GM21526 (cell line): ENCODE measurements at regions not wholly inside any gene's neighbourhood (a gene's known extent, or its start where the extent isn't known, plus 50 kb on each side); places are given as distances from the start of the nearest gene placed in this dataset.

ENCODE experiments used
- ATAC-seq: cut with Tn5 transposase; IDR thresholded peaks from one replicate; pipeline ENCODE4 v1.9.1; 2021; ENCODE audit warnings: moderate library complexity; ENCODE audit not compliant: unreplicated experiment, low FRiP score

DNA sequence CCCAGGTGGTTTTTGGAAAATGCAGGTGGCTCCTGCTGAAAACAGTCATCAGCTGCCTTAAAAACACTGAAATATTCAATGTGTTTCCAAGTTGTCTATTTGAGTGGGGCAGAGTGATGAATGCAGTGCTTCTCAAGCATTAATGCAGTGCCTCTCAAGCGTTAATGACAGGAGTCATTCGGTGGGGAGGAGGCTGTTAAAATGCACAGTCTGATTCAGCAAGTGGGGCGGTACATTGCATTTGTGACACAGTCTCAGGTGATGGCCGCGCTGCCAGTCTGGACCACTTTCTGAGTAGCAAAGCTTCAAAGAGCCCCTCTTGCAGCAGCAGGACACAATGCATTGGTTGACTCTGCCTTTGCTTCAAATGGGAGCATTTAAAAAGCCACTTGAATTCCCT is 231.4 kb upstream of the RGPD4 start:
- no peak for ATAC-seq

DNA sequence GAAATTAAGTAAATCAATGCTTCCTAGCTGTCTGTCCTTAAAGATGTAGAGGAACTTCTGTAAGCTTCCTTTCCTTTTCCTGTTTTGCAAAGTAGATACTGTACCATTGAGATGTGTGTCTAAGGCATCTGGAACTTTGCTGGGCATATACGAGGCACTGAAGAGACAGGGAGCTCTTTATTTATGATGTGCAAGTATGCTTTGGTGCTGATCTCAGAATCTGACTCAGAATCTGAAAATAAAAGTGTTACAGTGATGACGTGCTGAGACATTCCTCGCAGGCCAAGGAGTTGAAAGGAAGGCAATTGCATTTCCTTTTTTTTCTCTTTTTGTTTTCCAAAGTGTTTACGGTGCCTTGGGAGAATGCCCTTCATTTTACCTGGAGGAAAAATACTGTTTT is 230.9 kb upstream of the RGPD4 start:
- no peak for ATAC-seq

DNA sequence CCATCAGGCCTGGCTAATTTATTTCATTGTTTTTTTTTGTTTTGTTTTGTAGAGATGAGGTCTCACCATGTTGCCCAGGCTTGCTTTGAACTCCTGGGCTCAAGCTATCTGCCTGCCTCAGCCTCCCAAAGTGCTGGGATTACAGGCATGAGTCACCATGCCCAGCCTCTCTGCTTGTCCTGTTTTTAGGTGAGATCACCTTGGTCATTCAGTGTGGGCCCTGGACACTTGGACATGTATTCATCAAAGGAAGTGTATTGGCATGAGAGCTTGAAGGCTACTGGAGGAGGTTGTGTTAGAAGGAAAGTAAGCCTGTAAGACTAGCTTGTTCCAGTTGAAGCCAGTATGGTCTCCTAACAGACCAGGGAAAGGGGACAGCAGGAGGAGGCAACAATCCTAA is 229.2 kb upstream of the RGPD4 start:
- ATAC-seq = no peak

DNA sequence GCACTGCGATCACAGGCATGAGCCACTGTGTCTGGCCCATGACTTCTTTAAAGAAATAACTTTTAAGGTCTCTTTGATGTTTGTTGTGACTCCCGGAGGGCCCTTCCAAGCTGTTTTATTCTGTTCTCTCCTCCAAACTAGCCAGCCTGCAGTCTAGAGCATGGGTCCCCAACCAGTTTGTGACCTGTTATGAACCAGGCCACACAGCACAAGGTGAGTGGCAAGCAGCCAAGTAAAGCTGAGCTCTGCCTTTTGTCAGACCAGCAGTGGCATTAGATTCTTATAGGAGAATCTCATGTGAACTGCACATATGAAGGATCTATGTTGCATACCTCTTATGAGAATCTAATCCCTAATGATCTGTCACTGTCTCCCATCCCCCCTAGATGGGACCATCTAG is 223.9 kb upstream of the RGPD4 start:
- ATAC-seq = no peak

DNA sequence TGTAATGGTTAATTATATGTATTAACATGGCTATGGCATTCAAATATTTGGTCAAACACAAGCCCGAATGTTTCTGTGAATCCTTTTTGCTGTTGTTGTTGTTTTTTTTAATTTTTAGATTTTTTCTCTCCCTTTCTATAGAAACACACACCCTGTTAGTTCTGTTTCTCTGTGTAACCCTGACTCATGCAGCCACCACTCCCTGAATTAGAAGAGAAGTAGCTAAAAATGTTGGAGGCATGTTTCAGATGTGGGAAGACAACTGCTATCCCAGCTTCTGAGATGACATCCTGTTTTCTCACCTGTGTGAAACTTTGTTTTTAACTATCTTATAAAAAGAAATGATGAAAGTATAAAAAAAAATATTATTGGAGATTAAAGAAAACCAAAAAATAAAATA is 219.6 kb upstream of the RGPD4 start:
- no peak for ATAC-seq

DNA sequence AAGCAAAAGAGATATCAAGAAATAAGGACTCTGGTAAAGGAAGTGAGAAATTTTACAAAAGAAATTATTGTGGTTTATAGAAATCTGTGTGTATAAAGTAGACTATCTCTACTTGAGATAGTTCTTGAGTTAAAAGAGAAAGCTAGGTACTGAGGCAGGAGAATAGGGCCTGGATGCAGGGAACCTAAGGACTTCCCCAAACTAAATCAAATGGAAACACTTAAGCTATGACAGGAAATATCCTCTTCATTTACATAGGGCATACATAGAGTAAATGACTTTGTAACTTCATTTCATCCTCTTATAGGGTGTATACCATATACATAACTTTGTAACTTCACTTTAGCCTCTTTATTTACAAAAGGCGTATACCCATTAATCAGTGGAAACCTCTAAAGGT is 219.2 kb upstream of the RGPD4 start:
- no peak for ATAC-seq

DNA sequence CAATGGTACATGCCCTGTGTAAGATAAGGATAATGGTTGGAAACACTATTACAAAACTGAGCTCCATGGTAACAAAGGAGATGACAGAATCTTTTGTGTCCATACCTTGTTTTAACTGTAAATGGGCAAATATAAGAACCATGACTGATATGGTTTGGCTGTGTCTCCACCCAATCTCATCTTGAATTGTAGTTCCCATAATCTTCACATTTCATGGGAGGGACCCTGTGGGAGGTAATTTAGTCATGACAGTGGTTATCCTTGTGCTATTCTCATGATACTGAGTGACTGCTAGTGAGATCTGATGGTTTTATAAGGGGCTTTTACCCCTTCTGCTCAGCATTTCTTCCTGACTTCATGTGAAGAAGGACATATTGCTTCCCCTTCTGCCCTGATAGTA is 211.7 kb upstream of the RGPD4 start:
- ATAC-seq = no peak

DNA sequence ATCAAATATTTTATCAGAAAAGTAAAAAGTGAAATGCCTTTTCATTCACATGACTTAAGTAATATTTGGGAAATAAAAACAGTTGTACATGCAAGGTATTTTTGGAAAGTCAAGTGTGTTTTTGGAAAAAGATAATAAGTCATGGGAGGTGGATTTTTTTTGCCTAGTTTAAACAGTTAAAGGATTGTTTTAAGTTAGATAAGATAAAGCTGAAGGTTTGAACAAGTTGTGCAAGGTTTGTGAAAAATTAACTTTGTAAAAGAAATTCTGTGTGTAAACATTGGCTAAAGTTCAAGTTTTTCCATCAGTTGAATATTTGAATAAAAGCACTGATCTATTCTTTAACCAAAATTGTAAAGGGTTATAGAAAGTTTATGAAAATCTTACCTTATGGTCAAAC is 207.9 kb upstream of the RGPD4 start:
- no peak for ATAC-seq

DNA sequence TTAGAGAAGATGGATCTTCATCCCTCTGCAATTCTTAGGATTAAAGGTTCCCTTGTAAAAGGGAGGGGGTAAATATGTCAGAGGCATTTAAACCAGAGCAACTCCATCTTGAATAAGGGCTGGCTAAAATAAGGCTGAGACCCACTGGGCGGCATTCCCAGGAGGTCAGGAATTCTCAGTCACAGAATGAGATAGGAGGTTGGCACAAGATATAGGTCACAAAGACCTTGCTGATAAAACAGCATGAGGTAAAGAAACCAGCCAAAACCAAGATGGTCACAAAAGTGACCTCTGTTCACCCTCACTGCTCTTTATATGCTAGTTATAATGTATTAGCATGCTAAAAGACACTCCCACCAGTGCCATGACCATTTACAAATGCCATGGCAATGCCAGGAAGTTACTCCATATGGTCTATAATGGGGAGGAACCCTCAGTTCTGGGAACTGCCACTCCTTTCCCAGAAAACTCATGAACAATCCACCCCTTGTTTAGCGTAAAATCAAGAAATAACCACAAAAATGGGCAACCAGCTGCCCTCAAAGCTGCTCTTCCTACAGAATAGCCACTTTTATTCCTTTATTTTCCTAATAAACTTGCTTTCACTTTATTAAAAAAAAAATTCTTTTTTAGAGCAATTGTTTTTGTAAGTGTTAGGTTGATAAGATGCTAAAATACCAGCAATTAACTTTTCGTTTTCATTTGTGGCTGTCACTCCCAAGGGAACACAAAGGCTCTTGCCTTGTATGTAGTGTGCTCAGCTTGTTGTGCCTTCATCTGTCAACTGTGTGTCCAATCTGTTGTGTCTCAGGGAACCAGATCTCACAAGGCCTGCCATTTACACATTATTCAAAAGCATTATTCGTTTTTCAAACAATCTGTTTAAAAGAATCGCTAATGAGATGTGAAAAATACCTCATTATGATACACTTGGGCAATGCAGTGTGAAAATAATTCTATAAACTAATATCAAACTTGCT is 205.2 kb upstream of the RGPD4 start:
- ATAC-seq = no peak

DNA sequence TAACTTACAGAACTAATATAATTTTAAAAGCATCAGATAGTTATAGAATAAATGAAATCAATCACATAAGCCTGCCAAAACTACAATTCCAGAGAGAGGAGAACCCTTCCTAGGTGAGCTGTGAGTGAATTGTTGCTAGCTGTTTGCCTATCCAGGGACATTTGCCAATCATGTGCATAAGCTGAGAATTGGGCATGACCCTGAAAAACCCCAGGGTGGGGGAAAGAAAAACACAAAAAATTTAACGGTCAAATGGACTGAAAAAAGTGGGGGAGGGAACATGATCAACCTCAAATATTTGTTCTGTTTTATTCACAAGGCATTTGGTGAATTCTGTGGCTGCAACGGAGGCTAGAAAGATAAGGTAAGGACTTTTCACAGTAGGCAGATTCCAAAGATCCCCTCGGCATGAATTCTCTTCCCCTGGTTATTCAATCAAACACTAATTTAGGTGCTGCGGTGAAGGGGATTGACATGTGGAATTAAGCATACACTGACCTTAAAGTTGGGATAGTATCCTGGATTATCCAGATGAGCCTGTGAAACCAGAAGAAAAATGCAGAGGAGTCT is 203.9 kb upstream of the RGPD4 start:
- ATAC-seq = no peak

DNA sequence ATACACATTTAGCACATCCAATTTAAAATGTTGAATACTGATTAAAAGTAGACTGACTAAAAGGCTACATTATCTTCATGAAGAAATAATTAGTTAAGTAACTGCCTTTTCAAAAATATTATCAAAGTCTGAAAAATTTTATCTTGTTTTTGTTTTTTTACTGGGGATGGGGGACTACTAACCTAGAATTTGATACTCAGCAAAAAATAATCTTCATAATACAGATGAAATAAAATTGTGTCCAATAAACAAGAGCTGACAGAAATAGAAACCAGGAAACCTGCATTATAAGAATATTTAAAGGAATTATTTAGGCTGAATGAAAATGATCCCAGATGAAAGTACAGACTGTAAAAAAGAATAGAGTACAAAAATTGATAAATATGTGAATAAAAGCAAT is 200.7 kb upstream of the RGPD4 start:
- ATAC-seq = no peak

DNA sequence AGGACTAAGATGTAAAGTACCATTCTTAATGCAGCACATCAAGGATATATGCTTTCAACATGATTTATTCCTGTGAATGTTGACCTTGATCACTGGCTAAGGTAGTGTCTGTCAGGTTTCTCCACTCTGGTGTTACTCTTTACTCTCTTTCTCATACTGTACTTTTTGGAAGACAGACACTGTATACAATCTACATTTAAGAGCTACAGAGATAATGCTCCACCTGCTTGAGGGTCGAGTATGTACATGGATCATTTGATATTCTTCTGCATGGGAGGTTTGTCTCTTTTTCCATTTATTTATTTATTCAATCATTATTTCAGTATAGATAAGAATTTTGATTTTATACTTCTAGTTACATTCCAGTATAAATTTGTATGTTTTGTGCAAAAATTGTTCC is 199.5 kb upstream of the RGPD4 start:
- no peak for ATAC-seq

DNA sequence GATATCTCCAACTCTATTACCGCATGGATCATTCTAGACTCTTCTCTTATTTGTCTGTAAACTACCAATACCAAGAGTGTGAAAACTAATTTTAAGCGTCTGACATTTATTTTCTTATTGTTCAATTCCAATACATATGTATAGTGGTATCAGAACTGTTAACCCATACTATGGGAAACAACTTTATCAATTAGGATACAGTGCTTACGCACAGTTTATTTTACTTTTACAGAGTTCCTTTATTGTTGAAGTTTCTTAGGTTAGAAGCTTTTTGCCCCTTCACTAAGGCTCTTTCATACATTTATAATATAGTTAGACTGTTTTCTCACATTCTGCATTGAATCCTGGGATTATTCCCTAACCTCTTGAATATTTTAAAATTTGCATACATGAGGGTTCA is 198.8 kb upstream of the RGPD4 start:
- no peak for ATAC-seq

DNA sequence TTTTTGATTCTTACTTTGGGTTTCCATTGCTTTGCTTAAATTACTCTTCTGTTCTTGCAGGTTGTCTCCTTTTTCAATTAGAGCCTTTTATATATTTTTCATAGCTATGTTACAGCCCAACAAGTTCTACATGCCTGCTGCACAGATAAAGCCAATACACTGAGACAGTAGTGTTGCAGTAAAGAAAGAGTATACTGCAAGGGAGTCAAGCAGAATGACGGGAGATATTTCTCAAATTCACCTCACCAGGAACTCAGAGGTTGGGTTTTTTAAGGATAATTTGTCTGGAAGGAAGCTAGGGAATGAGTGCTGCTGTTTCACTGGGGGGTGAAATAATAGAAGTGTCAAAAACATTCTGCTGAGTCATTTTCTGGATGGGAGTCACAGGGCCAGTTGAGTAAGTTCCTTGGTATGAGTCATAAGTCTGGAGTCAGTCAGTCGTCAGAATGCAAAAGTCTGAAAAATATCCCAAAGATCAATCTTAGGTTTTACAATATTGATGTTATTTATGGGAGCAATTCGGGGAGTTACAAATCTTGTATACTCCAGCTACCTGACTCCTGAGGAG is 193.0 kb upstream of the RGPD4 start:
- no peak for ATAC-seq

DNA sequence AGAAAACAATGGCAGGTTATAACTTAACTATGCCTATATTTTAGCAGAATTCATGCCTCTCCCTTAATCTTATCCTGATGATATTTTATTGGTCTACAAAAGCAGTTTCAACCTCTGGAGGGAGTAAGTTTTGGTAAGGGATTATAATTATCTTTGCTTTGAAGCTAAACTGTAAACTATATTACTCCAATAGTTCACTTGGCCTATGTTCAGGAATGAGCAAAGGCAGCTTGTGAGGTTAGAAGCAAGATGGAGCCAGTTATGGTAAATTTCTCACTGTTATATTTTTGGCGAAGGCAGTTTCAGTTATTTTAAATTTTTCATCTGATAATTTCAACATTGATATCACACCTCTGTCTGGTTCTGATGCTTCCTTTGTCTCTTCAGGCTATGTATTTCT is 192.5 kb upstream of the RGPD4 start:
- ATAC-seq = no peak

DNA sequence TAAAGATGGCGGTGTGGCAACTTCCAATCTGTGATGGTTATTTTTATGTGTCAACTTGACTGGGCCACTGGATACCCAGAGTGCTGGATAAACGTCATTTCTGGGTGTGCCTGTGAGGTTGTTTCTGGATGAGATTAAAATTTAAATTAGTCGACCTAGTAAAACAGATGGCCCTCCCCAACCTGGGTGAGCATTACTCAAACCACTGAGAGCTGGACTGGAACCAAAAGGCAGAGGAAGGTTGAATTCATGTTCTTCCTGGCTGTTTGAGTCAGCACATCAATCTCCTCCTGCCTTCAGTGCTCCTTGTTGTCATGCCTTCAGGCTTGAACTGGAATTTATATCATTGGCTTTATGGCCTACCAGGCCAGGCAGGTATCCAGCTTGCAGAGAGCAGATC is 190.8 kb upstream of the RGPD4 start:
- ATAC-seq = no peak

DNA sequence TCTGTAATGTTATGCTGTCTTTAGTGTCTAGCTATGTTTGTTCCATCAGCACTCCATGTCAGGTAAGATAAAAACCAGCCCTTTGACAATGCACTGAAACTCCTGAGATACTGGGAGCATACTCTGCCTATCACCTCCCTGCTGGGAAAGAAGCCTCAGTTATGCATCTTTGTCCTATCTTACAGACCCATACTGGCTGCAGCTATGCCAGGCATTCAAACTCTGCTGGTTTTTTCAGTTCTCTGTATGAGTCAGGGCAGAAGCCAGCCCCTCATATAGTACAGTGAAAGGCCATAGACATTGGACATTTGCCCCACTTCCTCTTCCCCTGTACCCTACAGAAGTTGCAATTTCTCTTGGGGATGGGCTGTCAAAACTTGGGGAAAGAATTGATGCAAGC is 181.1 kb upstream of the RGPD4 start:
- ATAC-seq = no peak

DNA sequence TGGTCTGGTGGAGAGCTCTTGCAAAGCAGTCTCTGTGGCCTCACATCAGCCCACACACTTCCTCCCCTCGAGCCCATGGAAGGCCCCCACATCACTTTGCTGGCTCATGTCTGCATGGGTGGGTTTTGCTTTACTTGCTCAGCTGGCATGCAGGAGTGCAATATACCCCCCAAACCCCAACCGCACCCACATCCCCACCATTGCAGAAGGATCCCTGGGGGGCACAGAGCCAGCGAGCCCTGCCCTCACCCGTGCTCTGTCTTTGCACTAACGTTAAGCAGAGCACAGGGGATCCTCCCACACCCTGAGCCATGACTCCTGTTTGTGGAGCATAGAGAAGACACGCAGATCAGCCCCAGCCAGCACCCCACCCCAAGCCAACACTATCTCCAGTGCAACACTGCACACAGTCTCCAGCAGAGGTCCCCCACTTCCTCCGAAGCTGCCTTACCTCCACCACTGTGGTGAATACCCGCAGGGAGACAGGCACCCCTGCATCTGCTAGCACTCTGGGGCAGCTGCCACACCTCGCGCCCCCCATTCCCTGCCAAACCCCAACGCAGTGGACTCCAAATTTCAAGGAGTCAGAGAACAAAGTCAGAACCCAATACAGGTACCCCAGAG is 177.8 kb upstream of the RGPD4 start:
- ATAC-seq = no peak

DNA sequence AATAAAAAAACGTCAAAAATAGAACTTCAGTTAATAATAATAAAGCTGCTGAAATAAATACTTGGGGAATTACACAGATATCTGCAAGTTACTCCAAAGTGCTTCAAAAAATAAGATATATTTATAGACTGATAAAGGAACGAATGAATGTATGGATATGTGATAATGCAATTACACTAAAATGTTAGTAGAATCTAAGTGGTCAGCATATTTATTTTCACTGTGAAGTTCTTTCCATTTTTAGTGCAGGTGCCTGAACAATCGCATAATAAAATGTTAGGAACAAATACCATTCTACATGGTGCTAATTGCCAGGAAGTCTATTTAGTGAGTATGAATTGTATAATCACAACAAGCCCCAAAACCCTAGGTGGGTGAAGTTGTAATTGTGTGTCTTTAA is 169.6 kb upstream of the RGPD4 start:
- ATAC-seq = no peak

DNA sequence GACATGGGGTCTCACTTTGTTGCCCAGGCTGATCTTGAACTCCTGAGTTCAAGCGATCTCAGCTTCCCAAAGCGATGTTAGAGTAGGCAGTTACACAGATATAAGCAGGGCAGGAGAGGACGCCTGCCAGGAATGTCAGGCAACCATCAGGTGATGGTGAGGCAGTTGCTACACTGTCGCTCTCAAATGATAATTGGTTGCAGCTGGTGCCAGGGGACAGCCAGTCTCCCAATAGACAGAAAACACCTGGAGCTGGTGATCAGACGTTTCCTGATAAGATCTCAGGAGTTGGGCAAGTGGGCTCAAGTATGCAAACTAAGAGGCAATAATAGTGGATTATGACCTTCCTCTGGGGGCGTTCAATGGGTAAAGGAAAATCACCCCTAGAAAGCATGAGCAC is 163.1 kb upstream of the RGPD4 start:
- no peak for ATAC-seq

DNA sequence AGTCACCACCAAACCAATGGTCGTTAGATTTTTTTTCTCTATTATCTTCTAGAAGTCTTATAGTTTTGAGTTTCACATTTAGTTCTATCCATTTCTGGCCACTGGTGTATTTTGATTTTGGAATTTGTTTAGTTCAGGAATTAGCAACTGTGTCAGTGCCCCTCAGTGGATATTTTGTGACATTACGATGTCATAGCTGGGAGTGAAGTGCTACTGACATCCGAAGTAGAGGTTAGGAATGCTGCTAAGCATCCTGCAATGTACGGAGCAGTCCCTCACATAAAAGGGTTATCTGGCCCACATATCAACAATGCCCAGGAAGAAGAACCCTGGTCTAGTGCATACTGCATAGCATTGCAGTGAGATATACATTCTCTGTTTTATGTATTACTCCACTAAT is 157.4 kb upstream of the RGPD4 start:
- no peak for ATAC-seq

DNA sequence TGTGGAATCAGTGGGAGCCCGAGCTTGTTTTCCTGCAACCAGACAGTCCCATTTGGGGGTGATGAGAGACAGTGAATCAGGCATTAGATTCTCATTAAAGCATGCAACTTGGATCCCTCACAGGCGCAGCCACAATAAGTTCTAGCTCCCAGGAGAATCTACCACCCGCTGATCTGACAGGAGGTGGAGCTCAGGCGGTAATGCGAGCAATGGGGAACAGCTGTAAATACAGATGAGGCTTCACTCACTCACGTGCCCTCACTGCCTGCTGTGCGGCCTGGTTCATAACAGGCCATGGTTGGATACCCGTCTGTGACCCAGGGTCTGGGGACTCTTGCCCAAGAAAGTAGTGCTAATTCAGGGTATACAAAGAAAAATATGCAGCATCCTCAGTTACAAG is 144.8 kb upstream of the RGPD4 start:
- ATAC-seq = no peak
